H9 (cell line): ENCODE measurements at regions not wholly inside any gene's neighbourhood (a gene's known extent, or its start where the extent isn't known, plus 50 kb on each side); places are given as distances from the start of the nearest gene placed in this dataset.

Experiments
- DNase-seq: peaks from one replicate; pipeline ENCODE4 v3.0.0-alpha.2; 2017
- H2AFZ ChIP-seq: one replicate; pipeline ENCODE4 v1.6.1; 2013; ENCODE audit warnings: mild to moderate bottlenecking, low read length, control low read depth, moderate library complexity
- H2AK5ac ChIP-seq: 2 replicates; pipeline ENCODE4 v1.6.1; 2013; ENCODE audit warnings: low read length, control low read depth, mixed read lengths; ENCODE audit not compliant: insufficient read length
- H2BK120ac ChIP-seq: one replicate; pipeline ENCODE4 v1.6.1; 2013; ENCODE audit warnings: low read depth, mild to moderate bottlenecking, low read length, control low read depth, inconsistent platforms; ENCODE audit not compliant: poor library complexity, severe bottlenecking
- H2BK12ac ChIP-seq: 2 replicates; pipeline ENCODE4 v1.6.1; 2013; ENCODE audit warnings: low read length, control low read depth, mixed read lengths, low read depth; ENCODE audit not compliant: insufficient read length
- H2BK15ac ChIP-seq: 2 replicates; pipeline ENCODE4 v1.6.1; 2013; ENCODE audit warnings: low read depth, low read length, control low read depth
- H2BK20ac ChIP-seq: one replicate; pipeline ENCODE4 v1.6.1; 2013; ENCODE audit warnings: low read depth, mild to moderate bottlenecking, low read length, control low read depth, inconsistent platforms; ENCODE audit not compliant: poor library complexity, severe bottlenecking
- H2BK5ac ChIP-seq: 2 replicates; pipeline ENCODE4 v1.6.1; 2013; ENCODE audit warnings: low read length, control low read depth, mixed read lengths; ENCODE audit not compliant: insufficient read length
- H3K14ac ChIP-seq: 2 replicates; pipeline ENCODE4 v1.6.1; 2013; ENCODE audit warnings: low read length, control low read depth; ENCODE audit not compliant: insufficient read depth
- H3K18ac ChIP-seq: 2 replicates; pipeline ENCODE4 v1.6.1; 2013; ENCODE audit warnings: low read depth, mild to moderate bottlenecking, mixed read lengths, low read length, control low read depth; ENCODE audit not compliant: insufficient read length
- H3K23ac ChIP-seq: 2 replicates; pipeline ENCODE4 v1.6.1; 2013; ENCODE audit warnings: low read length, control low read depth, mixed read lengths, low read depth; ENCODE audit not compliant: insufficient read length
- H3K23me2 ChIP-seq: 2 replicates; pipeline ENCODE4 v1.6.1; 2013; ENCODE audit warnings: low read depth, mild to moderate bottlenecking, mixed read lengths, low read length, control low read depth; ENCODE audit not compliant: insufficient read length, poor library complexity, severe bottlenecking
- H3K27ac ChIP-seq: 2 replicates; pipeline ENCODE4 v1.5.1; 2013; ENCODE audit warnings: low read length, control low read depth, mixed read lengths, low read depth; ENCODE audit not compliant: insufficient read length
- H3K27me3 ChIP-seq: 2 replicates; pipeline ENCODE4 v1.6.1; 2013; ENCODE audit warnings: low read length, control low read depth, inconsistent platforms; ENCODE audit not compliant: insufficient read depth
- H3K4ac ChIP-seq: 2 replicates; pipeline ENCODE4 v1.6.1; 2013; ENCODE audit warnings: low read depth, mild to moderate bottlenecking, control low read depth, inconsistent platforms, low read length, moderate library complexity
- H3K4me1 ChIP-seq: 2 replicates; pipeline ENCODE4 v1.6.1; 2013; ENCODE audit warnings: low read length, control low read depth, inconsistent platforms; ENCODE audit not compliant: insufficient read depth
- H3K4me2 ChIP-seq: 2 replicates; pipeline ENCODE4 v1.6.1; 2013; ENCODE audit warnings: low read length, control low read depth, mixed read lengths; ENCODE audit not compliant: insufficient read length, insufficient read depth
- H3K56ac ChIP-seq: 2 replicates; pipeline ENCODE4 v1.6.1; 2013; ENCODE audit warnings: low read depth, mild to moderate bottlenecking, mixed read lengths, low read length, control low read depth; ENCODE audit not compliant: insufficient read length
- H3K79me1 ChIP-seq: 2 replicates; pipeline ENCODE4 v1.6.1; 2013; ENCODE audit warnings: low read depth, mild to moderate bottlenecking, moderate library complexity, low read length, control low read depth, inconsistent platforms; ENCODE audit not compliant: insufficient read depth, poor library complexity, severe bottlenecking
- H3K79me2 ChIP-seq: 2 replicates; pipeline ENCODE4 v1.6.1; 2013; ENCODE audit warnings: low read length, control low read depth, inconsistent platforms; ENCODE audit not compliant: insufficient read depth
- H3K9ac ChIP-seq: 2 replicates; pipeline ENCODE4 v1.6.1; 2013; ENCODE audit warnings: low read length, control low read depth, mixed read lengths; ENCODE audit not compliant: insufficient read length; ENCODE audit errors: extremely low read depth
- H3K9me3 ChIP-seq: one replicate; pipeline ENCODE4 v1.6.1; 2013; ENCODE audit warnings: low read depth, low read length, inconsistent platforms; ENCODE audit not compliant: control insufficient read depth
- H3T11ph ChIP-seq: one replicate; pipeline ENCODE4 v1.6.1; 2013; ENCODE audit warnings: mild to moderate bottlenecking, low read length, control low read depth, inconsistent platforms
- H4K20me1 ChIP-seq: one replicate; pipeline ENCODE4 v1.6.1; 2013; ENCODE audit not compliant: control insufficient read depth, insufficient read length, insufficient read depth
- H4K5ac ChIP-seq: 2 replicates; pipeline ENCODE4 v1.6.1; 2013; ENCODE audit warnings: low read depth, mild to moderate bottlenecking, mixed read lengths, low read length, control low read depth; ENCODE audit not compliant: insufficient read length
- H4K8ac ChIP-seq: replicated peaks from 2 replicates; pipeline ENCODE4 v1.6.1; 2013; ENCODE audit warnings: low read length, control low read depth, mixed read lengths, low read depth; ENCODE audit not compliant: insufficient read length
- H4K91ac ChIP-seq: 2 replicates; pipeline ENCODE4 v1.6.1; 2013; ENCODE audit warnings: low read depth, mild to moderate bottlenecking, moderate library complexity, mixed read lengths, low read length, control low read depth; ENCODE audit not compliant: insufficient read length
- H3K27ac Mint-ChIP-seq, 3 experiments: 2 replicates in 2 of 3; 3 replicates in 1 of 3; pipeline ENCODE4 v1.8.0; 2020 to 2021; ENCODE audit warnings: mixed read lengths in 3 of 3, mild to moderate bottlenecking in 1 of 3, moderate library complexity in 1 of 3
- H3K27me3 Mint-ChIP-seq: 2 replicates; pipeline ENCODE4 v1.8.0; 2021; ENCODE audit warnings: low read depth, mild to moderate bottlenecking, moderate library complexity, mixed read lengths
- H3K36me3 Mint-ChIP-seq, 3 experiments: 2 replicates in 2 of 3; 3 replicates in 1 of 3; pipeline ENCODE4 v1.8.0; 2020 to 2021; ENCODE audit warnings: low read depth in 3 of 3, mixed read lengths in 3 of 3; ENCODE audit not compliant: insufficient read depth in 1 of 3
- H3K4me1 Mint-ChIP-seq, 2 experiments: 2 replicates each; pipeline ENCODE4 v1.8.0; 2020; ENCODE audit warnings: mixed read lengths in 2 of 2
- H3K4me3 Mint-ChIP-seq, 2 experiments: 2 replicates in 1 of 2; 3 replicates in 1 of 2; pipeline ENCODE4 v1.8.0; 2020 to 2021; ENCODE audit warnings: mild to moderate bottlenecking in 2 of 2, mixed read lengths in 2 of 2, moderate library complexity in 1 of 2
- H3K9me3 Mint-ChIP-seq, 2 experiments: 2 replicates in 1 of 2; 3 replicates in 1 of 2; pipeline ENCODE4 v1.8.0; 2020; ENCODE audit warnings: mild to moderate bottlenecking in 2 of 2, mixed read lengths in 2 of 2, moderate library complexity in 1 of 2
- CTCF ChIP-seq: fragments of 200-600 bp; sonication (generic); conservative IDR thresholded peaks from 3 replicates; pipeline ENCODE4 v1.8.0; 2021; ENCODE audit warnings: antibody characterized with exemption, mild to moderate bottlenecking
- WGBS: extraction: QIAGEN DNeasy Blood & Tissue Kit; methylation state at CpG from one replicate; pipeline ENCODE4 v1.1.7; 2013; ENCODE audit warnings: missing lambda C conversion rate, low lambda C conversion rate, mixed read lengths; ENCODE audit not compliant: insufficient read length; ENCODE audit errors: extremely low coverage; 5-methylcytosine and 5-hydroxymethylcytosine counted together

- no peaks in the 10 kb centered on the region for H4K20me1 ChIP-seq
Observed at GRCh38 chr15:98417346-98417745, 231.0 kb upstream of the IGF1R start.

More at GRCh38 chr15:98417346-98417745, 231.0 kb upstream of the IGF1R start:
- Histone ChIP-seq H3T11ph (no peak overlapping the region), H4K91ac (no peak overlapping the region), H2BK20ac (no peak overlapping the region), H2AFZ (no peak overlapping the region), H2BK120ac (no peak overlapping the region), H3K56ac (no peak overlapping the region), H3K9me3 (no peaks in the 10 kb centered on the region), H3K4me2 (no peak overlapping the region), H3K18ac (no peak overlapping the region), H2BK12ac (no peak overlapping the region), H3K23me2 (peaks cover 5% of the 10 kb centered on the region), H3K14ac (no peak overlapping the region), H3K79me2 (no peaks in the 10 kb centered on the region), H2BK15ac (no peak overlapping the region), H3K4me1 (no peaks in the 10 kb centered on the region), H3K79me1 (no peaks in the 10 kb centered on the region), H2BK5ac (no peak overlapping the region), H3K9ac (no peak overlapping the region), H3K23ac (no peak overlapping the region), H3K27me3 (peaks cover 5% of the 10 kb centered on the region; the same call in 1 of the 2 replicates), H4K8ac (no peak overlapping the region), H3K4ac (no peak overlapping the region), H3K27ac (no peak overlapping the region), H4K5ac (no peak overlapping the region), H2AK5ac (no peak overlapping the region)
- no peaks in the 10 kb centered on the region for H3K36me3 Mint-ChIP-seq
- TF ChIP-seq CTCF, result no peak
- peaks cover 5 to 11% of the 10 kb centered on the region in 2 experiments; a peak in 3 of 4 replicates for H3K4me1 Mint-ChIP-seq
- H3K27me3 Mint-ChIP-seq, result peaks cover 35% of the 10 kb centered on the region
- no peak for DNase-seq
- WGBS, result no CpG with 5 or more reads among the region's 12 CpGs
- H3K4me3 Mint-ChIP-seq, result no peak overlapping the region
- no peaks in the 10 kb centered on the region for H3K9me3 Mint-ChIP-seq
- no peak overlapping the region for H3K27ac Mint-ChIP-seq
